DND-41 (cell line): ENCODE measurements at regions not wholly inside any gene's neighbourhood (a gene's known extent, or its start where the extent isn't known, plus 50 kb on each side); places are given as distances from the start of the nearest gene placed in this dataset.

Source experiments
- ATAC-seq: fragments of 200-7000 bp; cut with Tn5 transposase; 3 replicates; pipeline ENCODE4 v1.9.1; 2021; ENCODE audit warnings: low read depth; ENCODE audit not compliant: insufficient read depth
- DNase-seq: peaks from one replicate; pipeline ENCODE4 v3.0.0-alpha.2; 2020
- H2AFZ ChIP-seq: 2 replicates; pipeline ENCODE4 v1.6.0; 2012; ENCODE audit warnings: low read depth, low read length
- H3K27ac ChIP-seq: 2 replicates; pipeline ENCODE4 v1.5.1; 2012; ENCODE audit warnings: low read length, inconsistent platforms
- H3K27me3 ChIP-seq: fragments of 200-600 bp; sonication (generic); 2 replicates; pipeline ENCODE4 v1.6.0; 2012; ENCODE audit warnings: low read length, mild to moderate bottlenecking, inconsistent platforms; ENCODE audit not compliant: insufficient read depth, poor library complexity
- H3K36me3 ChIP-seq: 2 replicates; pipeline ENCODE4 v1.5.1; 2012; ENCODE audit warnings: low read length, inconsistent platforms; ENCODE audit not compliant: insufficient read depth
- H3K4me1 ChIP-seq: 2 replicates; pipeline ENCODE4 v1.5.1; 2012; ENCODE audit warnings: mild to moderate bottlenecking, low read length; ENCODE audit not compliant: insufficient read depth
- H3K4me2 ChIP-seq: 2 replicates; pipeline ENCODE4 v1.6.0; 2012; ENCODE audit warnings: mild to moderate bottlenecking, moderate library complexity, low read length, inconsistent platforms; ENCODE audit not compliant: insufficient read depth
- H3K4me3 ChIP-seq, 2 experiments: fragments of 200-600 bp in 1 of 2; shearing (Covaris generic) in 1 of 2; 2 replicates each; pipeline ENCODE4 v1.5.1; 2012 to 2016; ENCODE audit warnings: inconsistent platforms in 2 of 2, low read length in 2 of 2, mild to moderate bottlenecking in 2 of 2, low read depth in 1 of 2, moderate library complexity in 1 of 2
- H3K79me2 ChIP-seq: 2 replicates; pipeline ENCODE4 v1.6.0; 2012; ENCODE audit warnings: low read length, inconsistent platforms; ENCODE audit not compliant: insufficient read depth
- H3K9ac ChIP-seq: 2 replicates; pipeline ENCODE4 v1.6.0; 2012; ENCODE audit warnings: low read depth, mild to moderate bottlenecking, inconsistent platforms, low read length, moderate library complexity
- H3K9me3 ChIP-seq: 2 replicates; pipeline ENCODE4 v1.5.1; 2012; ENCODE audit warnings: low read length, moderate library complexity, mild to moderate bottlenecking, inconsistent platforms; ENCODE audit not compliant: insufficient read depth, severe bottlenecking
- H4K20me1 ChIP-seq: 2 replicates; pipeline ENCODE4 v1.6.0; 2012; ENCODE audit warnings: low read length; ENCODE audit not compliant: insufficient read depth
- EZH2 ChIP-seq: IDR thresholded peaks from 3 replicates; pipeline ENCODE4 v1.6.1; 2012; ENCODE audit warnings: borderline replicate concordance, low read depth, mild to moderate bottlenecking, moderate library complexity, low read length, inconsistent platforms; ENCODE audit not compliant: severe bottlenecking
- TF ChIP-seq, protein P1 (sequence below): IDR thresholded peaks from 2 replicates; pipeline ENCODE4 v1.5.1; 2012; ENCODE audit warnings: borderline replicate concordance, low read length, moderate library complexity, mild to moderate bottlenecking; ENCODE audit not compliant: poor library complexity, severe bottlenecking; ENCODE audit errors: extremely low read depth

DNA sequence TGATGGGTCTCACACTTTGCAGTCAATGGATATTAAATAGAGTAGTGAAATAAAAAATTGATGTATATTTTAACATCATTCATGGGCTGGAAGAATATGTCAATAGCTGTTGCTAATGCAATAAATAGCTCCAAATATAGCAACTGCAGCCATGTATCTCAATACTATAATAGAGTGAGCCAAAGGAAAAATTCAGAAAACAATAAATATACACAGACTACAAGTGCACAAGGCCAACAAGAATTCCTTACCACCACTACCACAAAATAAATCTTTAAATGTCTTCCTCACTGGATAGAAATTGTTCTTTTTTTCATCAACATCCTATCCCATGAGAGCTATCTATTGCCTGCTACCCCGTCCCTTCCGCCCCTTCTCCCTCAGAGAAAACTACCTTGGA, 113.1 kb upstream of the TRIM24 start:
- no peak for DNase-seq
- H3K9ac ChIP-seq = no peak overlapping the region
- no peak overlapping the region for H3K27ac ChIP-seq
- no peak overlapping the region for H3K4me2 ChIP-seq
- no peaks in the 10 kb centered on the region for H3K27me3 ChIP-seq
- no peaks in the 10 kb centered on the region for H3K4me1 ChIP-seq
- no peaks in the 10 kb centered on the region for H3K79me2 ChIP-seq
- H3K36me3 ChIP-seq = no peaks in the 10 kb centered on the region
- H2AFZ ChIP-seq = no peak overlapping the region
- no peak for ATAC-seq
- no peak overlapping the region for H3K4me3 ChIP-seq
- no peak for TF ChIP-seq EZH2
- TF ChIP-seq, protein P1, sequence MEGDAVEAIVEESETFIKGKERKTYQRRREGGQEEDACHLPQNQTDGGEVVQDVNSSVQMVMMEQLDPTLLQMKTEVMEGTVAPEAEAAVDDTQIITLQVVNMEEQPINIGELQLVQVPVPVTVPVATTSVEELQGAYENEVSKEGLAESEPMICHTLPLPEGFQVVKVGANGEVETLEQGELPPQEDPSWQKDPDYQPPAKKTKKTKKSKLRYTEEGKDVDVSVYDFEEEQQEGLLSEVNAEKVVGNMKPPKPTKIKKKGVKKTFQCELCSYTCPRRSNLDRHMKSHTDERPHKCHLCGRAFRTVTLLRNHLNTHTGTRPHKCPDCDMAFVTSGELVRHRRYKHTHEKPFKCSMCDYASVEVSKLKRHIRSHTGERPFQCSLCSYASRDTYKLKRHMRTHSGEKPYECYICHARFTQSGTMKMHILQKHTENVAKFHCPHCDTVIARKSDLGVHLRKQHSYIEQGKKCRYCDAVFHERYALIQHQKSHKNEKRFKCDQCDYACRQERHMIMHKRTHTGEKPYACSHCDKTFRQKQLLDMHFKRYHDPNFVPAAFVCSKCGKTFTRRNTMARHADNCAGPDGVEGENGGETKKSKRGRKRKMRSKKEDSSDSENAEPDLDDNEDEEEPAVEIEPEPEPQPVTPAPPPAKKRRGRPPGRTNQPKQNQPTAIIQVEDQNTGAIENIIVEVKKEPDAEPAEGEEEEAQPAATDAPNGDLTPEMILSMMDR = no peak
- H4K20me1 ChIP-seq = no peaks in the 10 kb centered on the region
- H3K9me3 ChIP-seq = peaks cover 33% of the 10 kb centered on the region

GRCh38 chr7:138349841-138350700, 110.0 kb upstream of the TRIM24 start:
- Histone ChIP-seq H3K9me3 (peaks cover 18% of the 10 kb centered on the region), H3K9ac (no peak overlapping the region), H3K27me3 (no peaks in the 10 kb centered on the region), H2AFZ (no peak overlapping the region), H3K4me1 (no peaks in the 10 kb centered on the region), H3K4me3 (no peak overlapping the region), H3K27ac (no peak overlapping the region), H4K20me1 (no peaks in the 10 kb centered on the region), H3K36me3 (no peaks in the 10 kb centered on the region), H3K79me2 (no peaks in the 10 kb centered on the region), H3K4me2 (no peak overlapping the region)
- DNase-seq (no peak), ATAC-seq (no peak)
- TF ChIP-seq, protein P1 = no peak
- no peak for TF ChIP-seq EZH2

- Histone ChIP-seq H3K9ac (no peak overlapping the region), H4K20me1 (no peaks in the 10 kb centered on the region), H3K27ac (no peak overlapping the region), H3K4me3 (no peak overlapping the region), H2AFZ (no peak overlapping the region), H3K9me3 (peaks cover 11% of the 10 kb centered on the region), H3K79me2 (no peaks in the 10 kb centered on the region), H3K36me3 (no peaks in the 10 kb centered on the region), H3K4me1 (no peaks in the 10 kb centered on the region), H3K27me3 (no peaks in the 10 kb centered on the region), H3K4me2 (no peak overlapping the region)
- TF ChIP-seq, protein P1 = no peak
- TF ChIP-seq EZH2 = no peak
- no peak for DNase-seq
- no peak for ATAC-seq
These were observed 109.2 kb upstream of the TRIM24 start for GRCh38 chr7:138350701-138351357.
